Ishikawa (cell line): ENCODE measurements at regions not wholly inside any gene's neighbourhood (a gene's known extent, or its start where the extent isn't known, plus 50 kb on each side); places are given as distances from the start of the nearest gene placed in this dataset.

Source experiments
- CEBPB ChIP-seq: IDR thresholded peaks from 2 replicates; pipeline ENCODE4 v1.6.1; 2012
- CREB1 ChIP-seq: IDR thresholded peaks from 2 replicates; pipeline ENCODE4 v1.6.1; 2012; ENCODE audit warnings: low read depth
- EP300 ChIP-seq: IDR thresholded peaks from 2 replicates; pipeline ENCODE4 v1.6.1; 2012; ENCODE audit warnings: borderline replicate concordance
- MAX ChIP-seq: IDR thresholded peaks from 2 replicates; pipeline ENCODE4 v1.6.1; 2012
- RAD21 ChIP-seq: IDR thresholded peaks from 2 replicates; pipeline ENCODE4 v1.6.1; 2012; ENCODE audit warnings: low read depth
- REST ChIP-seq: IDR thresholded peaks from 2 replicates; pipeline ENCODE4 v1.6.1; 2012; ENCODE audit warnings: low read depth, mild to moderate bottlenecking
- TAF1 ChIP-seq: IDR thresholded peaks from 2 replicates; pipeline ENCODE4 v1.6.1; 2012; ENCODE audit warnings: low read depth, mild to moderate bottlenecking
- YY1 ChIP-seq: IDR thresholded peaks from 2 replicates; pipeline ENCODE4 v1.6.1; 2012; ENCODE audit warnings: low read depth

GRCh38 chr2:155100261-155100660, 401.8 kb downstream of the KCNJ3 start:
- TF ChIP-seq YY1: no peak
- no peak for TF ChIP-seq MAX
- TF ChIP-seq EP300: no peak
- TF ChIP-seq TAF1: no peak
- no peak for TF ChIP-seq CEBPB
- no peak for TF ChIP-seq RAD21
- no peak for TF ChIP-seq CREB1
- no peak for TF ChIP-seq REST
